ENCODE measurements at regions not wholly inside any gene's neighbourhood (a gene's known extent, or its start where the extent isn't known, plus 50 kb on each side); places are given as distances from the start of the nearest gene placed in this dataset.

- no peak overlapping the region for H3K9ac ChIP-seq (ENCODE audit: insufficient read depth in 1 of 2, low read depth in 2 of 2, low read length in 2 of 2)
- no peaks in the 10 kb centered on the region for H3K9me1 ChIP-seq (ENCODE audit: control insufficient read depth, insufficient read depth, low read length)
- ChIA-PET CTCF (ENCODE audit: low intra/inter-chr PET ratio) (no interaction called here), POLR2A (no interaction called here)
- H3K36me3 ChIP-seq (ENCODE audit: control insufficient read depth, insufficient read depth, low read length) = no peaks in the 10 kb centered on the region
- no peaks in the 10 kb centered on the region for H3K27me3 ChIP-seq (ENCODE audit: control insufficient read depth in 2 of 2, insufficient read depth in 2 of 2, low read length in 2 of 2)
- H3K4me1 ChIP-seq (replicated peaks in 1 of 2; ENCODE audit: control insufficient read depth in 2 of 2, insufficient read depth in 2 of 2, low read length in 2 of 2) = no peaks in the 10 kb centered on the region
- H3K4me3 ChIP-seq = no peak overlapping the region
- in situ Hi-C loops (cut with MboI) = no loop called here
- H4K20me1 ChIP-seq (replicated peaks; ENCODE audit: control insufficient read depth, insufficient read depth, low read length) = no peaks in the 10 kb centered on the region
- FAIRE-seq = no peak
- H3K4me2 ChIP-seq (ENCODE audit: insufficient read depth, low read length) = no peak overlapping the region
- ATAC-seq = no peak
- 0% methylated on average over 1 of the region's 1 CpG for WGBS (ENCODE audit: insufficient coverage, low coverage, missing lambda C conversion rate)
- BruUV-seq (replicated peaks) = no TSS peak
- H3K9me3 ChIP-seq (replicated peaks; ENCODE audit: control insufficient read depth, insufficient read depth, low read depth, low read length) = no peaks in the 10 kb centered on the region; the same call in 1 of the 2 replicates
- intact Hi-C loops (cut with micrococcal nuclease) = no loop called here
- TF ChIP-seq RBBP5 (IDR thresholded peaks at IDR 0.05; ENCODE audit: borderline replicate concordance, insufficient read depth, low read length, poor library complexity, severe bottlenecking) (no peak), MCM2 (IDR thresholded peaks at IDR 0.05; ENCODE audit: low read depth) (no peak), ZBTB11 (CRISPR knock-in tag; IDR thresholded peaks at IDR 0.05) (no peak), GATAD2A (IDR thresholded peaks at IDR 0.05) (no peak), ZBTB1 (CRISPR knock-in tag; IDR thresholded peaks at IDR 0.05; ENCODE audit: borderline replicate concordance, low read depth) (no peak), BRD4 (IDR thresholded peaks at IDR 0.05) (no peak), SIN3A (IDR thresholded peaks at IDR 0.05; ENCODE audit: borderline replicate concordance in 2 of 2, control insufficient read depth in 1 of 2, low read depth in 2 of 2, low read length in 2 of 2) (no peak), ARID2 (IDR thresholded peaks at IDR 0.05) (no peak), NR1H2 (CRISPR knock-in tag; IDR thresholded peaks at IDR 0.05) (no peak), ZNF584 (CRISPR knock-in tag; IDR thresholded peaks at IDR 0.05; ENCODE audit: low read depth) (no peak), CREBBP (IDR thresholded peaks at IDR 0.05; ENCODE audit: low read depth, low read length) (no peak), ZNF507 (tag; conservative IDR thresholded peaks at IDR 0.05) (no peak), PML (IDR thresholded peaks at IDR 0.05; ENCODE audit: low read length) (no peak), CBX8 (IDR thresholded peaks at IDR 0.05; ENCODE audit: borderline replicate concordance, extremely low read depth, low read depth, low read length, poor library complexity, severe bottlenecking) (no peak)
- DNase-seq (ENCODE audit: extremely low read depth in 1 of 4, low spot score in 3 of 4) = no peak
- no peak overlapping the region for H2AFZ ChIP-seq (ENCODE audit: low read depth, low read length)
- H3K27ac ChIP-seq (ENCODE audit: extremely low read depth, low read depth, low read length) = no peak overlapping the region
- H3K79me2 ChIP-seq (ENCODE audit: control insufficient read depth, insufficient read depth, low read length) = no peaks in the 10 kb centered on the region
Measured at GRCh38 chr2:14297906-14298305, 334.6 kb upstream of the LRATD1 start.
